GM12891 (cell line): ENCODE measurements at regions not wholly inside any gene's neighbourhood (a gene's known extent, or its start where the extent isn't known, plus 50 kb on each side); places are given as distances from the start of the nearest gene placed in this dataset.
"Not testable (repeated sequence)": the region's sequence is repeated elsewhere in the genome, so short reads cannot be mapped to it uniquely, and the experiment has no call there.

Source experiments
- PAX5 ChIP-seq: IDR thresholded peaks from 2 replicates; pipeline ENCODE4 v1.6.1; 2011; ENCODE audit warnings: low read length, moderate library complexity, mild to moderate bottlenecking; ENCODE audit not compliant: insufficient read depth, severe bottlenecking
- POLR2A ChIP-seq: IDR thresholded peaks from 2 replicates; pipeline ENCODE4 v1.6.1; 2011; ENCODE audit warnings: low read depth, low read length, control low read depth
- POLR2AphosphoS5 ChIP-seq: IDR thresholded peaks from 2 replicates; pipeline ENCODE4 v1.6.1; 2011; ENCODE audit warnings: low read depth, low read length, control low read depth
- SPI1 ChIP-seq: IDR thresholded peaks from 2 replicates; pipeline ENCODE4 v1.6.1; 2011; ENCODE audit warnings: low read depth, low read length, control low read depth
- TAF1 ChIP-seq: IDR thresholded peaks from 2 replicates; pipeline ENCODE4 v1.6.1; 2011; ENCODE audit warnings: low read depth, low read length, control low read depth

- not testable (repeated sequence) for TF ChIP-seq TAF1, POLR2AphosphoS5, POLR2A, PAX5, SPI1
Observed at GRCh38 chr2:87654136-87654814, 93.6 kb upstream of the PLGLB2 start.
